ENCODE measurements at regions not wholly inside any gene's neighbourhood (a gene's known extent, or its start where the extent isn't known, plus 50 kb on each side); places are given as distances from the start of the nearest gene placed in this dataset.
A peak's percentile ranks its signal among the peaks of the same experiment; 100 is the strongest.

GRCh38 chr2:223674998-223675609 is 72.9 kb upstream of the SCG2 start:
- H3K4me2 ChIP-seq = no peak overlapping the region
- DNase-seq (ENCODE audit: low spot score) = no peak

More at GRCh38 chr2:223674998-223675609, 72.9 kb upstream of the SCG2 start:
- Mint-ChIP-seq H3K4me3 (no peak overlapping the region), H3K27ac (no peak overlapping the region), H3K4me1 (no peaks in the 10 kb centered on the region), H3K9me3 (no peaks in the 10 kb centered on the region), H3K36me3 (ENCODE audit: low read depth) (no peaks in the 10 kb centered on the region), H3K27me3 (ENCODE audit: insufficient read depth, low read depth, poor library complexity) (no peaks in the 10 kb centered on the region)
- Histone ChIP-seq H3K36me3 (ENCODE audit: insufficient read depth) (no peaks in the 10 kb centered on the region), H3K4me1 (ENCODE audit: insufficient read depth) (no peaks in the 10 kb centered on the region), H3F3A (replicated peaks; ENCODE audit: low read depth) (no peaks in the 10 kb centered on the region), H3K9me2 (ENCODE audit: insufficient read depth) (no peaks in the 10 kb centered on the region), H3K79me2 (replicated peaks; ENCODE audit: insufficient read depth) (no peaks in the 10 kb centered on the region), H4K20me1 (replicated peaks; ENCODE audit: insufficient read depth) (no peaks in the 10 kb centered on the region), H3K4me3 (no peak overlapping the region), H2AFZ (no peak overlapping the region), H3K27ac (ENCODE audit: low read depth) (no peak overlapping the region), H3K27me3 (ENCODE audit: insufficient read depth) (no peaks in the 10 kb centered on the region)
- no peak for ATAC-seq
- TF ChIP-seq ZNF462 (CRISPR knock-in tag; IDR thresholded peaks at IDR 0.05) (no peak), CTCF (conservative IDR thresholded peaks at IDR 0.05; ENCODE audit: low read depth in 2 of 2) (peak; percentile 35 to 41)

Measured in GM23338 (cell line).